Keratinocyte (primary cell): ENCODE measurements at regions not wholly inside any gene's neighbourhood (a gene's known extent, or its start where the extent isn't known, plus 50 kb on each side); places are given as distances from the start of the nearest gene placed in this dataset.

Experiments
- EZH2 ChIP-seq: IDR thresholded peaks from one replicate; pipeline ENCODE4 v1.6.1; 2012; ENCODE audit warnings: inconsistent platforms, mild to moderate bottlenecking, low read length, moderate library complexity
- TF ChIP-seq, protein P1 (sequence below), 3 experiments: IDR thresholded peaks in 1 of 3; conservative IDR thresholded peaks in 1 of 3; optimal IDR thresholded peaks in 1 of 3; 2 replicates in 2 of 3; 3 replicates in 1 of 3; pipeline versions ENCODE3 to v1.5.1; 2011; ENCODE audit warnings: low read length in 3 of 3, mild to moderate bottlenecking in 3 of 3, moderate library complexity in 2 of 3, control low read depth in 1 of 3, inconsistent platforms in 1 of 3; ENCODE audit not compliant: insufficient read depth in 2 of 3; ENCODE audit errors: extremely low read depth in 1 of 3

GRCh38 chrX:7985568-7985967 lies 58.4 kb upstream of the PNPLA4 start:
- TF ChIP-seq, protein P1, sequence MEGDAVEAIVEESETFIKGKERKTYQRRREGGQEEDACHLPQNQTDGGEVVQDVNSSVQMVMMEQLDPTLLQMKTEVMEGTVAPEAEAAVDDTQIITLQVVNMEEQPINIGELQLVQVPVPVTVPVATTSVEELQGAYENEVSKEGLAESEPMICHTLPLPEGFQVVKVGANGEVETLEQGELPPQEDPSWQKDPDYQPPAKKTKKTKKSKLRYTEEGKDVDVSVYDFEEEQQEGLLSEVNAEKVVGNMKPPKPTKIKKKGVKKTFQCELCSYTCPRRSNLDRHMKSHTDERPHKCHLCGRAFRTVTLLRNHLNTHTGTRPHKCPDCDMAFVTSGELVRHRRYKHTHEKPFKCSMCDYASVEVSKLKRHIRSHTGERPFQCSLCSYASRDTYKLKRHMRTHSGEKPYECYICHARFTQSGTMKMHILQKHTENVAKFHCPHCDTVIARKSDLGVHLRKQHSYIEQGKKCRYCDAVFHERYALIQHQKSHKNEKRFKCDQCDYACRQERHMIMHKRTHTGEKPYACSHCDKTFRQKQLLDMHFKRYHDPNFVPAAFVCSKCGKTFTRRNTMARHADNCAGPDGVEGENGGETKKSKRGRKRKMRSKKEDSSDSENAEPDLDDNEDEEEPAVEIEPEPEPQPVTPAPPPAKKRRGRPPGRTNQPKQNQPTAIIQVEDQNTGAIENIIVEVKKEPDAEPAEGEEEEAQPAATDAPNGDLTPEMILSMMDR (optimal IDR thresholded peaks at IDR 0.05 in 1 of 3, IDR thresholded peaks at IDR 0.05 in 1 of 3, conservative IDR thresholded peaks at IDR 0.05 in 1 of 3; ENCODE audit: extremely low read depth in 1 of 3, insufficient read depth in 2 of 3, low read length in 3 of 3), result no peak
- TF ChIP-seq EZH2, result no peak
